Endothelial cell of umbilical vein (primary cell): ENCODE measurements at regions not wholly inside any gene's neighbourhood (a gene's known extent, or its start where the extent isn't known, plus 50 kb on each side); places are given as distances from the start of the nearest gene placed in this dataset.

ENCODE experiments used
- BruUV-seq: library from RNA; stranded (reverse); fragments of 400-500 nt; replicated peaks from 2 replicates; lab custom pipeline; 2021; lab: Mats Ljungman, UMichigan
- CTCF ChIA-PET: fragments of 300-600, 350-600 bp; sonication (Branson Sonifier 250); formaldehyde crosslinking; loops from one replicate; lab custom pipeline; 2021; ENCODE audit warnings: antibody characterized with exemption, inconsistent platforms; lab: Charles Lee
- POLR2A ChIA-PET: fragments of 300-600, 350-600 bp; sonication (Branson Sonifier 250); formaldehyde crosslinking; loops from one replicate; lab custom pipeline; 2021; ENCODE audit warnings: antibody characterized with exemption, inconsistent platforms; lab: Charles Lee
- DNase-seq: peaks from one replicate; pipeline ENCODE4 v3.0.0-alpha.2; 2011; ENCODE audit warnings: low read depth, low spot score
- FAIRE-seq: peaks from 2 replicates; lab custom pipeline; 2011; peaks lifted over from hg19 to GRCh38; lab: Jason Lieb, UNC
- H2AFZ ChIP-seq: 2 replicates; pipeline ENCODE4 v1.6.0; 2012; ENCODE audit warnings: low read depth, low read length, control low read depth, inconsistent platforms
- H3K27ac ChIP-seq: 2 replicates; pipeline ENCODE4 v1.5.1; 2011; ENCODE audit warnings: low read depth, mild to moderate bottlenecking, control low read depth, low read length, moderate library complexity; ENCODE audit not compliant: insufficient read depth
- H3K27me3 ChIP-seq, 2 experiments: 2 replicates each; pipeline versions ENCODE4 v1.6.0 to v1.6.1; 2011; ENCODE audit warnings: low read length in 2 of 2, mixed read lengths in 1 of 2; ENCODE audit not compliant: control insufficient read depth in 2 of 2, insufficient read depth in 2 of 2
- H3K36me3 ChIP-seq, 2 experiments: 2 replicates in 1 of 2; 3 replicates in 1 of 2; pipeline ENCODE4 v1.5.1; 2011; ENCODE audit warnings: low read length in 2 of 2, mild to moderate bottlenecking in 1 of 2, moderate library complexity in 1 of 2; ENCODE audit not compliant: control insufficient read depth in 2 of 2, insufficient read depth in 2 of 2; ENCODE audit errors: extremely low read depth in 1 of 2
- H3K4me1 ChIP-seq: 3 replicates; pipeline ENCODE4 v1.5.1; 2011; ENCODE audit warnings: mild to moderate bottlenecking, low read length; ENCODE audit not compliant: control insufficient read depth, insufficient read depth; ENCODE audit errors: extremely low read depth
- H3K4me2 ChIP-seq: 2 replicates; pipeline ENCODE4 v1.6.1; 2011; ENCODE audit warnings: low read length, control low read depth, mixed read lengths; ENCODE audit not compliant: insufficient read depth
- H3K4me3 ChIP-seq, 3 experiments: fragments of 200-600 bp in 1 of 3; sonication (generic), shearing (Covaris generic) in 1 of 3; replicated peaks in 1 of 3; 2 replicates each; pipeline ENCODE4 v1.5.1; 2011 to 2016; ENCODE audit warnings: control low read depth in 3 of 3, low read length in 3 of 3, mild to moderate bottlenecking in 2 of 3, inconsistent platforms in 1 of 3, low read depth in 1 of 3, moderate library complexity in 1 of 3; ENCODE audit not compliant: insufficient read depth in 1 of 3
- H3K79me2 ChIP-seq: 2 replicates; pipeline ENCODE4 v1.6.0; 2012; ENCODE audit warnings: low read length, inconsistent platforms; ENCODE audit not compliant: control insufficient read depth, insufficient read depth
- H3K9ac ChIP-seq: replicated peaks from 2 replicates; pipeline ENCODE3; 2011; ENCODE audit warnings: low read length, control low read depth; ENCODE audit not compliant: insufficient read depth; ENCODE audit errors: extremely low read depth
- H3K9me1 ChIP-seq: replicated peaks from 3 replicates; pipeline ENCODE4 v1.6.0; 2011; ENCODE audit warnings: mild to moderate bottlenecking, low read length; ENCODE audit not compliant: control insufficient read depth, insufficient read depth; ENCODE audit errors: extremely low read depth
- H3K9me3 ChIP-seq: replicated peaks from 2 replicates; pipeline ENCODE4 v1.5.1; 2012; ENCODE audit warnings: low read length, inconsistent platforms; ENCODE audit not compliant: control insufficient read depth, insufficient read depth
- H4K20me1 ChIP-seq: replicated peaks from 2 replicates; pipeline ENCODE3; 2011; ENCODE audit warnings: mild to moderate bottlenecking, low read length; ENCODE audit not compliant: control insufficient read depth, insufficient read depth; ENCODE audit errors: extremely low read depth
- EZH2 ChIP-seq: IDR thresholded peaks from 2 replicates; pipeline ENCODE4 v1.6.1; 2012; ENCODE audit warnings: borderline replicate concordance, low read depth, mild to moderate bottlenecking, moderate library complexity, low read length, inconsistent platforms; ENCODE audit not compliant: severe bottlenecking
- FOS ChIP-seq: IDR thresholded peaks from 2 replicates; pipeline ENCODE4 v1.6.1; 2011; ENCODE audit warnings: mild to moderate bottlenecking, low read length, moderate library complexity, borderline replicate concordance; ENCODE audit not compliant: insufficient read depth
- GATA2 ChIP-seq: IDR thresholded peaks from 2 replicates; pipeline ENCODE4 v1.7.0; 2011; ENCODE audit warnings: low read depth, mild to moderate bottlenecking, moderate library complexity, mixed read lengths, low read length; ENCODE audit not compliant: insufficient read length, insufficient read depth
- JUN ChIP-seq: IDR thresholded peaks from 2 replicates; pipeline ENCODE4 v1.6.1; 2011; ENCODE audit warnings: borderline replicate concordance, low read depth; ENCODE audit not compliant: insufficient read length, insufficient read depth
- MYC ChIP-seq: IDR thresholded peaks from one replicate; pipeline ENCODE4 v1.6.1; 2011; ENCODE audit warnings: mild to moderate bottlenecking, low read depth, low read length
- POLR2A ChIP-seq: IDR thresholded peaks from 2 replicates; pipeline ENCODE4 v1.6.1; 2012; ENCODE audit warnings: low read depth, mild to moderate bottlenecking, control low read depth, low read length
- POLR2AphosphoS5 ChIP-seq: IDR thresholded peaks from 2 replicates; pipeline ENCODE4 v1.6.1; 2012; ENCODE audit warnings: low read depth, mild to moderate bottlenecking, control low read depth, low read length, moderate library complexity; ENCODE audit not compliant: insufficient read depth
- dilution Hi-C: fragments of 300-500 bp; cut with MboI; formaldehyde crosslinking; loops from one replicate; pipeline ENCODE4 v1.15.0; 2019; ENCODE audit warnings: low sequenced_read_pairs; ENCODE audit not compliant: extremely low pct_ligation_motif_present
- intact Hi-C: fragments of 100-400 bp; cut with micrococcal nuclease; formaldehyde crosslinking; loops from one replicate; pipeline ENCODE4 v1.10.0; 2022
- TF ChIP-seq, protein P1 (sequence below), 2 donors: IDR thresholded peaks; 1 replicate in 1 of 2; 2 replicates in 1 of 2; pipeline ENCODE4 v1.5.1; 2011; ENCODE audit warnings: low read length in 2 of 2, mild to moderate bottlenecking in 2 of 2, moderate library complexity in 2 of 2, control low read depth in 1 of 2, inconsistent platforms in 1 of 2, low read depth in 1 of 2; ENCODE audit not compliant: insufficient read depth in 1 of 2; ENCODE audit errors: extremely low read depth in 1 of 2
- TF ChIP-seq, protein P2 (sequence below): IDR thresholded peaks from 2 replicates; pipeline ENCODE4 v1.6.1; 2011; ENCODE audit not compliant: insufficient read depth, insufficient read length

GRCh38 chr9:25415718-25416117 lies 262.5 kb downstream of the TUSC1 start:
- dilution Hi-C loops (no loop called here), intact Hi-C loops (no loop called here)
- ChIA-PET CTCF (no interaction called here), POLR2A (no interaction called here)
- Histone ChIP-seq H3K4me3 (no peak overlapping the region), H3K27me3 (no peaks in the 10 kb centered on the region), H3K9me3 (no peaks in the 10 kb centered on the region), H3K27ac (no peak overlapping the region), H3K4me2 (no peak overlapping the region), H4K20me1 (no peaks in the 10 kb centered on the region), H2AFZ (no peak overlapping the region), H3K9ac (no peak overlapping the region), H3K4me1 (no peaks in the 10 kb centered on the region), H3K36me3 (no peaks in the 10 kb centered on the region), H3K9me1 (no peaks in the 10 kb centered on the region), H3K79me2 (no peaks in the 10 kb centered on the region)
- no peak for TF ChIP-seq JUN
- TF ChIP-seq EZH2 = no peak
- TF ChIP-seq, protein P1, sequence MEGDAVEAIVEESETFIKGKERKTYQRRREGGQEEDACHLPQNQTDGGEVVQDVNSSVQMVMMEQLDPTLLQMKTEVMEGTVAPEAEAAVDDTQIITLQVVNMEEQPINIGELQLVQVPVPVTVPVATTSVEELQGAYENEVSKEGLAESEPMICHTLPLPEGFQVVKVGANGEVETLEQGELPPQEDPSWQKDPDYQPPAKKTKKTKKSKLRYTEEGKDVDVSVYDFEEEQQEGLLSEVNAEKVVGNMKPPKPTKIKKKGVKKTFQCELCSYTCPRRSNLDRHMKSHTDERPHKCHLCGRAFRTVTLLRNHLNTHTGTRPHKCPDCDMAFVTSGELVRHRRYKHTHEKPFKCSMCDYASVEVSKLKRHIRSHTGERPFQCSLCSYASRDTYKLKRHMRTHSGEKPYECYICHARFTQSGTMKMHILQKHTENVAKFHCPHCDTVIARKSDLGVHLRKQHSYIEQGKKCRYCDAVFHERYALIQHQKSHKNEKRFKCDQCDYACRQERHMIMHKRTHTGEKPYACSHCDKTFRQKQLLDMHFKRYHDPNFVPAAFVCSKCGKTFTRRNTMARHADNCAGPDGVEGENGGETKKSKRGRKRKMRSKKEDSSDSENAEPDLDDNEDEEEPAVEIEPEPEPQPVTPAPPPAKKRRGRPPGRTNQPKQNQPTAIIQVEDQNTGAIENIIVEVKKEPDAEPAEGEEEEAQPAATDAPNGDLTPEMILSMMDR (IDR thresholded peaks at IDR 0.05; ENCODE audit: extremely low read depth in 1 of 2, insufficient read depth in 1 of 2, low read depth in 1 of 2, low read length in 2 of 2) = no peak
- no peak for TF ChIP-seq POLR2A
- TF ChIP-seq GATA2 = no peak
- no peak for TF ChIP-seq POLR2AphosphoS5
- no peak for TF ChIP-seq MYC
- TF ChIP-seq, protein P2, sequence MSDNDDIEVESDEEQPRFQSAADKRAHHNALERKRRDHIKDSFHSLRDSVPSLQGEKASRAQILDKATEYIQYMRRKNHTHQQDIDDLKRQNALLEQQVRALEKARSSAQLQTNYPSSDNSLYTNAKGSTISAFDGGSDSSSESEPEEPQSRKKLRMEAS = no peak
- TF ChIP-seq FOS = no peak
- DNase-seq (no peak), FAIRE-seq (no peak)
- no TSS peak for BruUV-seq
